TTC549 (cell line): ENCODE measurements at regions not wholly inside any gene's neighbourhood (a gene's known extent, or its start where the extent isn't known, plus 50 kb on each side); places are given as distances from the start of the nearest gene placed in this dataset.
"Not testable (repeated sequence)": the region's sequence is repeated elsewhere in the genome, so short reads cannot be mapped to it uniquely, and the experiment has no call there.

ENCODE experiments used
- FAIRE-seq: peaks from 2 replicates; lab custom pipeline; 2012; peaks lifted over from hg19 to GRCh38; lab: Jason Lieb, UNC

GRCh38 chr6:74282143-74282689 lies 586.2 kb downstream of the CD109 start:
- no peak for FAIRE-seq

- no peak for FAIRE-seq
Measured at GRCh38 chr6:74280130-74280692, 584.2 kb downstream of the CD109 start.

GRCh38 chr6:74277777-74278186 lies 581.8 kb downstream of the CD109 start:
- FAIRE-seq = no peak

GRCh38 chr6:74273541-74273940 lies 577.5 kb downstream of the CD109 start:
- no peak for FAIRE-seq

GRCh38 chr6:74269600-74269858 lies 573.5 kb downstream of the CD109 start:
- FAIRE-seq = no peak

DNA sequence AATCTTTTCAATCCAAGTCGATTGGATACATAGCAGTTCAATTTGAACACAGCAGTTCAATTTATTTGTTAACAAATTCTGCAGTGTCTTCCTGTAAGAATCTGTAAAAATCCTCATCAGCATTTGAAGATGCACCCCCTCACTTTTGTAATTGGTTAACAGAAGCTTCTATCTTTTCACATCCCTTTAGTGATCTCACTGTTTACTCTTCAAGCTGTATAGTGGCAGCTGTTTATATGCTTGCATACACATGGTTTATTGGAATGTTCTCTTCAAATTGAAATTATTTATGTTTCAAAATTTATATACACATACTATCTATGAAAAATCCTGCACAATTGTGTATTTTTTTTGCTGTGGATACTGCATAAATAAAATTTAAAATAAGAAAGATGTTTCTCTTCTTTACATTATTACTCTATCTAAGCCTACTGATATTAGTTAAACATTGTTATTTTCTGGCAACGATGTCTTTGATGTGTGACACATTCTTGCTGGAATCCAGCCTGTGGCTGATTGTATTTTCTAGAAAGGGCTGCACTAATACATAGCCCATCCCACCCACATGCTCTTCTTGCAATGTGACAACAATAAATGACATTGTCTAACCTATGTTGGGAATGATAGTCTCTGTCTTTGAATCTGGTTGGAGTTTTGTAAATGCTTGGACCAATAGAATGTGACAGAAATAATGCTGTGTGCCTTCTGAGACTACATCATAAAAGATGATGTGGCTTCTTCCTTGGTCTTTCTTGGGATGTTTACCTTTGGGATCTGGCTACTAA lies 573.0 kb downstream of the CD109 start:
- FAIRE-seq = no peak

DNA sequence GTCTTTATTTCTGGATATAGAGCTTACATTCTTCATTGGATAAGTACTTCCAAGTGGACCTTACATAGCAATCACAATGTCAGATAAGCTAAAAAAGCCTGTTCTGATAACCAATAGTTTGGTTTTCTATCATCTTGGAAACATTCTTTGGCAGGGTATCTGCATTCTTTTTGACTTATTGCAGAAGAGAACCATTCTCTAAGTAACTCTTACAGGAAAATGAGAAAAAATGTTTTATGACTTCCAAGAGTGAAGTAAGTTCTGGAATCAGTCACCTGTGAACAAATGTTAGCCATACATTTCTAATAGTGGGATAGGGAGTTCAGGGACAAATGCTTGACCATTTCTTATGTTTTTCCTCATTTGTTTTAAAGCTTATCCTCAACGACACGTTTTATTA lies 564.0 kb downstream of the CD109 start:
- no peak for FAIRE-seq

- no peak for FAIRE-seq
Measured at GRCh38 chr6:74256781-74257180, 560.8 kb downstream of the CD109 start.

DNA sequence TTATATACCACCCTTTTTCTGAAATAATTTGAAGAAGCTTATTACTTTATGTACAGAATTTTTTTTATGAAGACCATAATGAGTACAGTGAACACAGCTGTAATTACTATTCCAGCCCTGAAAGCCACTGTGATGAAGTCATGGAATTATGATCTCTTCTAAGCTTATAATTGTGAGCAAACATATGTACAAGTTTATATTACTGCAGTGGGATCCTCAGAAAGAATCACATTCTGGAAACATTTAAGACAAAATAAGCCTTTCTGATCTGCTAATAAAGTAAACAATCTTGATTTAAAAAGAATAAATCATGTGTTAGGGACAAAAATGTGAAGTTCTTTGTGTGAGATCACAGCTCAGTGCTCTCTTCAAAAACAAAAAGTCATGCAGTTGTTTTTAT lies 560.4 kb downstream of the CD109 start:
- FAIRE-seq = no peak

DNA sequence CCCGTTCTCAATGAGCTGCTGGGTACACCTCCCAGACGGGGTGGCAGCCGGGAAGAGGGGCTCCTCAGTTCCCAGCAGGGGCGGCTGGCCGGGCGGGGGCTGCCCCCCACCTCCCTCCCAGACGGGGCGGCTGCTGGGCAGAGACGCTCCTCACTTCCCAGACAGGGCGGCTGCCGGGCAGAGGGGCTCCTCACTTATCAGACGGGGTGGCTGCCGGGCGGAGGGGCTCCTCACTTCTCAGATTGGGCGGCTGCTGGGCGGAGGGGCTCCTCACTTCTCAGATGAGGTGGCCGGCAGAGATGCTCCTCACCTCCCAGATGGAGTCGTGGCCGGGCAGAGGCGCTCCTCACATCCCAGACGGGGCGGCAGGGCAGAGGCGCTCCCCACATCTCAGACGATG lies 559.0 kb downstream of the CD109 start:
- FAIRE-seq = not testable (repeated sequence)

DNA sequence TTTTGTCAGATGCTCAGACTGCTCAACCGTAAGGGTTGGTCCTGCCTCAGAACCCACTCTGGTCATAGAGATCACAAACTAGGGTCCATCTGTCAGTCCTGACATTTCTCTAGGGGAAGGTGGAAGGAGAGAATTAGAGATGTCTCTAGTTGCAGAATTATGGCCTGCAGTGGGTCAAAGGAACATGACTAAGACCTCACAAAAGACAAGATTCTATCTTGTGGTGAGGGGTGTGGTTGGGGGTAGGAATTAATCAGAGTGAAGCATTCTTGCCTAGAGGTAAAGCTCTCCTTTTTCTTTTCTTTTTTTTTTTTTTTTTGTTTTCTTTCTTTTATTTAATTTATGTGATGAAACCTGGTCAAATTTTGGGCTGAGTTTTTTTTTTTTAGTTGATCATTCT lies 558.1 kb downstream of the CD109 start:
- not testable (repeated sequence) for FAIRE-seq

DNA sequence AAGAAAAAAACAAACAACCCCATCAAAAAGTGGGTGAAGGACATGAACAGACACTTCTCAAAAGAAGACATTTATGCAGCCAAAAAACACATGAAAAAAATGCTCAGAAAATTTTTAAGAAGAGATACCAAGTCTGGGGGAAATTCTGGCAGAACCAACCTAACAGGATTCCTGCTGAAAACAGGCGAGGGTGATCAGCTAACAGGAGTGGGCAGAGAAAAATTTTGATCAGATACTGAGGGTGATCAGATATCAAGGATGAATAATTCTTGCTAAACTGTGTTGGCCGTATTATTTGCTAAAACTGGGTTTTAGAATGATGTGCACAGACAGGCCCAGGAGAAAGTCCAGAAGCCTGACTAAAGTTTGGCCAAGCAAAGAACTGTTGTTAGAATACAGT lies 557.3 kb downstream of the CD109 start:
- no peak for FAIRE-seq

GRCh38 chr6:74250161-74250818 lies 554.3 kb downstream of the CD109 start:
- FAIRE-seq = no peak

GRCh38 chr6:74249658-74250057 lies 553.7 kb downstream of the CD109 start:
- no peak for FAIRE-seq

GRCh38 chr6:74248966-74249365 lies 553.0 kb downstream of the CD109 start:
- FAIRE-seq = no peak

DNA sequence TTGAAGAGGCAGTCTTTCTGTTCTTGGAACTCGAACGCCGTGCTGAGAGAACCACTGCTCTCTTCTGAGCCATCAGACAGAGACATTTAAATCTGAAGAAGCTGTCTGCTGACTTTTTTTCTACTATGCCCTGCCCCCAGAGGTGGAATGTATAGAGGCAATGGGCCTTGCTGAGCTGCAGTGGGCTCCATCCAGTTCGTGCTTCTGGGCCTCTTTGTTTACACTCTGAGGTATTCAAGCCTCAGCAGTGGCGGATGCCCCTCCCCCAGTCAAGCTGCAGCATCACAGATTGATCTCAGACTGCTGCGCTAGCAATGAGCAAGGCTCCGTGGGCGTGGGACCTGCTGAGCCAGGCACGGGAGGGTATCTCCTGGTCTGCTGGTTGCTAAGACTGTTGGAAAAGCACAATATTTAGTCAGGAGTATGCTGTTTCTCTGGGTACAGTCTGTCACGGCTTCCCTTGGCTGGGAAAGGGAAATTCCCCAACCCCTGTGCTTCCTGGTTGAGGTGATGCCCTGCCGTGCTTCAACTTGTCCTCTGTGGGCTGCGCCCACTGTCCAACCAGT lies 526.8 kb downstream of the CD109 start:
- no peak for FAIRE-seq

DNA sequence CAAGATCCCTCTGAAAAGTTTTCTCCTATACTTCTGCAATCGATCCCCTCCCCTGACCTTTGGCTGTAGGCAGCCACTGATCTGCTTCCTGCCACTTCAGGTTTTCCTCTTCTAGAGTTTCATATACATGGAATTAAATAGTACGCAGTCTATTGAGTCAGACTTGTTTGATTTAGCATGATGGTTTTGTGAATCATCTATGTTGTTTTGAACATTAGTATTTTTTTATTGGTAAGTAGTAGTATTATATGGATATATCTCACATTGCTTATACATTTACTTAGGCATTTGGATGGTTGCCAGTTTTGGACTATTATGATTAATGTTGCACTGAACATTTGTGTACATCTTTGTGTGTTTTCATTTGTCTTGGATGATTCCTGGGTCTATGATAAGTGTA lies 518.0 kb downstream of the CD109 start:
- FAIRE-seq = no peak

GRCh38 chr6:74208239-74208638 lies 512.2 kb downstream of the CD109 start:
- no peak for FAIRE-seq

GRCh38 chr6:74199215-74199915 lies 503.4 kb downstream of the CD109 start:
- no peak for FAIRE-seq

- no peak for FAIRE-seq
Measured at GRCh38 chr6:74197310-74197709, 501.3 kb downstream of the CD109 start.

GRCh38 chr6:74187811-74188210 lies 491.8 kb downstream of the CD109 start:
- no peak for FAIRE-seq

GRCh38 chr6:74182992-74183391 lies 487.0 kb downstream of the CD109 start:
- FAIRE-seq = no peak

- no peak for FAIRE-seq
Measured at GRCh38 chr6:74181471-74181870, 485.5 kb downstream of the CD109 start.
